Hepatocyte (in vitro differentiated cells): ENCODE measurements at regions not wholly inside any gene's neighbourhood (a gene's known extent, or its start where the extent isn't known, plus 50 kb on each side); places are given as distances from the start of the nearest gene placed in this dataset.

Source experiments
- DNase-seq: peaks from one replicate; pipeline ENCODE4 v3.0.0-alpha.2; 2016; ENCODE audit warnings: low spot score
- H2AFZ ChIP-seq: fragments of 200-600 bp; sonication (generic); 2 replicates; pipeline ENCODE4 v1.6.0; 2016; ENCODE audit warnings: antibody characterized with exemption, mild to moderate bottlenecking
- H3K27ac ChIP-seq: fragments of 200-600 bp; sonication (generic); 2 replicates; pipeline ENCODE4 v1.5.1; 2016; ENCODE audit warnings: mild to moderate bottlenecking
- H3K27me3 ChIP-seq: fragments of 200-600 bp; sonication (generic); 2 replicates; pipeline ENCODE4 v1.6.1; 2016
- H3K36me3 ChIP-seq: fragments of 200-600 bp; sonication (generic); replicated peaks from 2 replicates; pipeline ENCODE4 v1.5.1; 2016; ENCODE audit warnings: low read depth; ENCODE audit not compliant: insufficient read depth
- H3K4me1 ChIP-seq: fragments of 200-600 bp; sonication (generic); 2 replicates; pipeline ENCODE4 v1.5.1; 2016; ENCODE audit warnings: mild to moderate bottlenecking, moderate library complexity; ENCODE audit not compliant: insufficient read depth
- H3K4me2 ChIP-seq: fragments of 200-600 bp; sonication (generic); 2 replicates; pipeline ENCODE4 v1.6.0; 2016
- H3K4me3 ChIP-seq: fragments of 200-600 bp; sonication (generic); 2 replicates; pipeline ENCODE4 v1.5.1; 2016; ENCODE audit warnings: mild to moderate bottlenecking
- H3K79me2 ChIP-seq: fragments of 200-600 bp; sonication (generic); 2 replicates; pipeline ENCODE4 v1.6.0; 2017; ENCODE audit warnings: mild to moderate bottlenecking
- H3K9me2 ChIP-seq: fragments of 200-600 bp; sonication (generic); replicated peaks from 2 replicates; pipeline ENCODE4 v1.6.0; 2017; ENCODE audit warnings: mild to moderate bottlenecking; ENCODE audit not compliant: insufficient read depth
- H3K9me3 ChIP-seq: fragments of 200-600 bp; sonication (generic); 2 replicates; pipeline ENCODE4 v1.5.1; 2016; ENCODE audit warnings: low read depth, mild to moderate bottlenecking
- H4K20me1 ChIP-seq: fragments of 200-600 bp; sonication (generic); 2 replicates; pipeline ENCODE4 v1.6.0; 2016; ENCODE audit warnings: mild to moderate bottlenecking; ENCODE audit not compliant: insufficient read depth, poor library complexity, severe bottlenecking
- EZH2 ChIP-seq: fragments of 200-600 bp; sonication (generic); IDR thresholded peaks from 2 replicates; pipeline ENCODE4 v1.6.1; 2016; ENCODE audit warnings: antibody characterized with exemption, mild to moderate bottlenecking, borderline replicate concordance
- EZH2phosphoT487 ChIP-seq: fragments of 200-600 bp; sonication (generic); IDR thresholded peaks from one replicate; pipeline ENCODE4 v1.6.1; 2018; ENCODE audit warnings: antibody characterized with exemption, mild to moderate bottlenecking, low read depth, moderate library complexity; ENCODE audit not compliant: unreplicated experiment, severe bottlenecking
- WGBS: methylation state at CpG from one replicate; pipeline ENCODE4 v1.1.6; 2016; ENCODE audit warnings: low lambda C conversion rate; ENCODE audit errors: missing lambda C conversion rate; 5-methylcytosine and 5-hydroxymethylcytosine counted together
- TF ChIP-seq, protein P1 (sequence below): fragments of 200-600 bp; sonication (generic); IDR thresholded peaks from 2 replicates; pipeline ENCODE4 v1.5.1; 2016; ENCODE audit warnings: antibody characterized with exemption, mild to moderate bottlenecking; ENCODE audit not compliant: poor library complexity

DNA sequence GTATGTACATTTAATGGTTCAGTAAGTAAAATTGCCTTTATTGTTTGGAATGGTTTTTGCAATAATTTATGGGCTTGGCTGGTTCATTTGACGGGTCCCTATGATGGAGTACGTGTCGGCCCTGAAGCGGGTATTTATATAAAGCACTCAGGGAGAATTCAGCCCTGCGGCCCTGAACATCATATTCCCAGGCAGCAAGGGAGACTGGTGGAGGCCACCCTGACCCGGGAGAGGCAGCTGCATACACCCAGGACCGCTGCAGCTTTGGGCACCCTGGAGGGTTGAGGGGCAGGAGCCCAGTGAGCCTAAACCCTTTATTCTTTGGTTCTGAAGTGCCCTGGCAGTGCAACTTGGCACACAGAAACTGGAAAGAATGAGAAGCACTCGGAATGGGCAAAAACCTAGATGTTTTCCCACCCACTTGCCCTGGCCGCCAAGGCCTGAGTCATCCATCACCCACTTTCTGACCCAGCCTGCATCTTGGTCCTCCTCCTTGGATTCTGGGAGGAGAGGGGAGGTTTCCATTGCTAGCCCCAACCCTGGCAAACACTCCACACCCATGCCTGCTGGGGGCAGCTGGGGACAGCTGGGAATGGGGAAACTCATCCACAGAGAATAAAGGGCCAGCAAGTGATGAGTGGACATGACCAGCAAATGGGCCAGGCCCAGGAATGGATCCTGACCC, 162.2 kb upstream of the TNRC6C start:
- Histone ChIP-seq H3K4me2 (no peak overlapping the region), H3K4me1 (no peaks in the 10 kb centered on the region), H3K36me3 (no peaks in the 10 kb centered on the region), H3K27me3 (peaks cover 3% of the 10 kb centered on the region), H3K9me2 (no peaks in the 10 kb centered on the region), H3K27ac (no peak overlapping the region), H2AFZ (no peak overlapping the region), H3K79me2 (no peaks in the 10 kb centered on the region), H4K20me1 (no peaks in the 10 kb centered on the region), H3K4me3 (no peak overlapping the region), H3K9me3 (no peaks in the 10 kb centered on the region)
- TF ChIP-seq EZH2phosphoT487 (no peak), EZH2 (no peak)
- TF ChIP-seq, protein P1, sequence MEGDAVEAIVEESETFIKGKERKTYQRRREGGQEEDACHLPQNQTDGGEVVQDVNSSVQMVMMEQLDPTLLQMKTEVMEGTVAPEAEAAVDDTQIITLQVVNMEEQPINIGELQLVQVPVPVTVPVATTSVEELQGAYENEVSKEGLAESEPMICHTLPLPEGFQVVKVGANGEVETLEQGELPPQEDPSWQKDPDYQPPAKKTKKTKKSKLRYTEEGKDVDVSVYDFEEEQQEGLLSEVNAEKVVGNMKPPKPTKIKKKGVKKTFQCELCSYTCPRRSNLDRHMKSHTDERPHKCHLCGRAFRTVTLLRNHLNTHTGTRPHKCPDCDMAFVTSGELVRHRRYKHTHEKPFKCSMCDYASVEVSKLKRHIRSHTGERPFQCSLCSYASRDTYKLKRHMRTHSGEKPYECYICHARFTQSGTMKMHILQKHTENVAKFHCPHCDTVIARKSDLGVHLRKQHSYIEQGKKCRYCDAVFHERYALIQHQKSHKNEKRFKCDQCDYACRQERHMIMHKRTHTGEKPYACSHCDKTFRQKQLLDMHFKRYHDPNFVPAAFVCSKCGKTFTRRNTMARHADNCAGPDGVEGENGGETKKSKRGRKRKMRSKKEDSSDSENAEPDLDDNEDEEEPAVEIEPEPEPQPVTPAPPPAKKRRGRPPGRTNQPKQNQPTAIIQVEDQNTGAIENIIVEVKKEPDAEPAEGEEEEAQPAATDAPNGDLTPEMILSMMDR, result no peak
- 89% methylated on average over 9 of the region's 9 CpGs for WGBS
- DNase-seq, result no peak

DNA sequence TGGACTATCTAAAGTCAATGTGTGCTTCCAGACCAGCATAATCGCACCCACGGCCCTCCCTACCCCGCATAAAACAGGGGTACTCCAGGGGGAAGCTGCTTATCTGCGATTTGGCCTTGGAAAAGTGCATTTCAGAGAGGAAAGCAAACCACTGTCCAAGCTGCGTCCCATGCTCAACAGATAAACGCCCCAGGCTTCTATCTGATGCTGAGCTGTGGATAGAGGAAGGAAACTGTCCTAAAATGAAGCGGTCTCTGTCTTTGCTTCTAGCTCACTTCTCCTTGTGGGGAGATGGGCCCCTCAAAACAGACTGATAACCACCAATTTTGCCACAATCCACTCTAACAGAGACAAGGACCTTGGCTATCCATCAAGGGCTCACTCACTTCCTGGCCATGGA, 160.5 kb upstream of the TNRC6C start:
- H2AFZ ChIP-seq, result no peak overlapping the region
- no peaks in the 10 kb centered on the region for H3K9me3 ChIP-seq
- no peaks in the 10 kb centered on the region for H4K20me1 ChIP-seq
- H3K4me2 ChIP-seq, result no peak overlapping the region
- no peak overlapping the region for H3K4me3 ChIP-seq
- no peaks in the 10 kb centered on the region for H3K4me1 ChIP-seq
- WGBS, result 89% methylated on average over 7 of the region's 7 CpGs
- peaks cover 15% of the 10 kb centered on the region for H3K27me3 ChIP-seq
- DNase-seq, result no peak
- TF ChIP-seq EZH2phosphoT487, result no peak
- no peak for TF ChIP-seq EZH2
- TF ChIP-seq, protein P1, result no peak
- H3K27ac ChIP-seq, result no peak overlapping the region
- H3K79me2 ChIP-seq, result no peaks in the 10 kb centered on the region
- no peaks in the 10 kb centered on the region for H3K36me3 ChIP-seq
- H3K9me2 ChIP-seq, result no peaks in the 10 kb centered on the region

DNA sequence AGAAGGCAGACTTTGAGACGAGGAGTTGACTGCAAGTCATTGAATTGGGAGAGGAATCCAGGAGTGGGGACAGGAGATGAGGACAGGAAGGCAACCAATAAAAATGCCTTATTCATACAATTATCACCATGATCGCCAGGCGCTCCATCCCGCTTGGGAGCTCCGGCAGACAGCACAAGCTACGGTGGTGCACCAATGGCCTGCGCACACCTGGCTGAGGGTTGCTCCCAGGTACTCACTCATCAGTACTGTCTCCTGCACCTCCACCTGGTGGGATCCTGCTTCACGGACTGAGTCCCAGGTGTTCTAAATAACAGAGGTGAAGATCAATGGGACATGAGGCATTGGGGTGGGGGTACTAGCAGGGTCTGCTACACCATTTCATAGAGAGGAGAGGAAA, 160.0 kb upstream of the TNRC6C start:
- H3K36me3 ChIP-seq, result no peaks in the 10 kb centered on the region
- no peak overlapping the region for H3K4me3 ChIP-seq
- H2AFZ ChIP-seq, result no peak overlapping the region
- DNase-seq, result no peak
- WGBS, result 93% methylated on average over 8 of the region's 8 CpGs
- no peaks in the 10 kb centered on the region for H3K9me2 ChIP-seq
- H3K4me1 ChIP-seq, result no peaks in the 10 kb centered on the region
- H3K9me3 ChIP-seq, result no peaks in the 10 kb centered on the region
- no peaks in the 10 kb centered on the region for H3K79me2 ChIP-seq
- TF ChIP-seq EZH2 (no peak), EZH2phosphoT487 (no peak)
- TF ChIP-seq, protein P1, result no peak
- H4K20me1 ChIP-seq, result no peaks in the 10 kb centered on the region
- peaks cover 15% of the 10 kb centered on the region for H3K27me3 ChIP-seq
- H3K4me2 ChIP-seq, result no peak overlapping the region
- no peak overlapping the region for H3K27ac ChIP-seq

DNA sequence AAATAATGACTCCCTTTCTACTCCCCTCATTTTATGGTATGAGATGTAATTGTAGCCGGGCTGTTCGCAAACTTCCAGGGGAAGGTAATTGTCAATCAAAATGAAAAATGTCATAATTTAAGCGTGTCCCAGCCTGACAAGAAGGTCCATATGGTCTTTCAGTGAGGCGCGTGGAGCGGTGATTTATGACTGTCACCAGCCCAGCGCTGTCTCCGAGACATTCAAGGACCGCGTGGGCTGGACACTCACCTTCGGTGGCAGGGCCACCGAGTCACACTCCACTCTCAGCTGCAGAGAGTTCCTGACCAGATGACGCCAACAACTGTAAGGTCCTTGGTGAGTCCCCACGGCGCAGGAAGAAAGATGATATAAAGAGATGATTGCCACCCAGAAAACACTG, 157.7 kb upstream of the TNRC6C start:
- no peaks in the 10 kb centered on the region for H3K36me3 ChIP-seq
- H3K9me3 ChIP-seq, result no peaks in the 10 kb centered on the region
- H3K4me1 ChIP-seq, result no peaks in the 10 kb centered on the region
- H4K20me1 ChIP-seq, result no peaks in the 10 kb centered on the region
- WGBS, result 88% methylated on average over 15 of the region's 15 CpGs
- DNase-seq, result no peak
- H3K4me3 ChIP-seq, result no peak overlapping the region
- H3K4me2 ChIP-seq, result no peak overlapping the region
- no peak overlapping the region for H3K27ac ChIP-seq
- H3K9me2 ChIP-seq, result no peaks in the 10 kb centered on the region
- peaks cover 15% of the 10 kb centered on the region for H3K27me3 ChIP-seq
- TF ChIP-seq, protein P1, result no peak
- TF ChIP-seq EZH2 (no peak), EZH2phosphoT487 (no peak)
- no peaks in the 10 kb centered on the region for H3K79me2 ChIP-seq
- no peak overlapping the region for H2AFZ ChIP-seq
